Fibroblast of peridontal ligament (primary cell): ENCODE measurements at regions not wholly inside any gene's neighbourhood (a gene's known extent, or its start where the extent isn't known, plus 50 kb on each side); places are given as distances from the start of the nearest gene placed in this dataset.

Source experiments
- DNase-seq: peaks from one replicate; pipeline ENCODE4 v3.0.0-alpha.2; 2010; ENCODE audit errors: extremely low read depth

- DNase-seq = no peak
Observed at GRCh38 chr20:22226849-22227700, 357.3 kb downstream of the FOXA2 start.

GRCh38 chr20:22223236-22223635 lies 361.1 kb downstream of the FOXA2 start:
- DNase-seq = no peak

GRCh38 chr20:22217712-22218352 lies 366.5 kb downstream of the FOXA2 start:
- DNase-seq = no peak

GRCh38 chr20:22216984-22217383 lies 367.4 kb downstream of the FOXA2 start:
- no peak for DNase-seq

- no peak for DNase-seq
Observed at GRCh38 chr20:22214296-22214695, 370.1 kb downstream of the FOXA2 start.

- no peak for DNase-seq
Observed at GRCh38 chr20:22213271-22213670, 371.1 kb downstream of the FOXA2 start.

GRCh38 chr20:22207280-22207679 lies 377.1 kb downstream of the FOXA2 start:
- DNase-seq = no peak

GRCh38 chr20:22204801-22205200 lies 379.6 kb downstream of the FOXA2 start:
- no peak for DNase-seq

- no peak for DNase-seq
Observed at GRCh38 chr20:22182148-22182547, 402.2 kb downstream of the FOXA2 start.

- DNase-seq = no peak
Observed at GRCh38 chr20:22180244-22180643, 404.1 kb downstream of the FOXA2 start.

- no peak for DNase-seq
Observed at GRCh38 chr20:22160101-22160652, 424.2 kb downstream of the FOXA2 start.

GRCh38 chr20:22159276-22159675 lies 425.1 kb downstream of the FOXA2 start:
- DNase-seq = no peak

- DNase-seq = no peak
Observed at GRCh38 chr20:22127587-22127986, 422.1 kb downstream of the PAX1 start.

- no peak for DNase-seq
Observed at GRCh38 chr20:22106308-22106938, 401.0 kb downstream of the PAX1 start.

- no peak for DNase-seq
Observed at GRCh38 chr20:22101606-22102005, 396.1 kb downstream of the PAX1 start.

- DNase-seq = no peak
Observed at GRCh38 chr20:22100686-22101085, 395.2 kb downstream of the PAX1 start.

GRCh38 chr20:22099348-22099747 lies 393.9 kb downstream of the PAX1 start:
- no peak for DNase-seq

GRCh38 chr20:22098511-22098910 lies 393.0 kb downstream of the PAX1 start:
- DNase-seq = no peak

- DNase-seq = no peak
Observed at GRCh38 chr20:22093122-22093521, 387.7 kb downstream of the PAX1 start.

- no peak for DNase-seq
Observed at GRCh38 chr20:22088882-22089281, 383.4 kb downstream of the PAX1 start.

- no peak for DNase-seq
Observed at GRCh38 chr20:22080985-22081384, 375.5 kb downstream of the PAX1 start.

- DNase-seq = no peak
Observed at GRCh38 chr20:22074635-22075034, 369.2 kb downstream of the PAX1 start.

- no peak for DNase-seq
Observed at GRCh38 chr20:22071841-22072240, 366.4 kb downstream of the PAX1 start.
